H1 (cell line): ENCODE measurements at regions not wholly inside any gene's neighbourhood (a gene's known extent, or its start where the extent isn't known, plus 50 kb on each side); places are given as distances from the start of the nearest gene placed in this dataset.

ENCODE experiments used
- CTCF ChIA-PET: fragments of 300-600 bp; sonication (Branson Sonifier 250); formaldehyde crosslinking; loops from one replicate; lab custom pipeline; 2021; ENCODE audit not compliant: partially characterized antibody; lab: Charles Lee
- POLR2A ChIA-PET: fragments of 300-600 bp; sonication (Branson Sonifier 250); formaldehyde crosslinking; loops from one replicate; lab custom pipeline; 2021; ENCODE audit warnings: inconsistent platforms; ENCODE audit not compliant: partially characterized antibody; lab: Charles Lee
- DNase-seq, 2 experiments: peaks; one replicate each; pipeline versions ENCODE4 v3.0.0 to v3.0.0-alpha.2; 2010 to 2022; ENCODE audit warnings: low spot score in 2 of 2, low read depth in 1 of 2, mixed read lengths in 1 of 2
- FAIRE-seq: peaks from 2 replicates; lab custom pipeline; 2011; peaks lifted over from hg19 to GRCh38; lab: Jason Lieb, UNC
- H2AFZ ChIP-seq: 2 replicates; pipeline ENCODE4 v1.8.1; 2012; ENCODE audit warnings: low read length, inconsistent platforms
- H2AK5ac ChIP-seq: 2 replicates; pipeline ENCODE4 v1.6.1; 2013; ENCODE audit warnings: low read depth, low read length
- H2BK120ac ChIP-seq: replicated peaks from 2 replicates; pipeline ENCODE3; 2013; ENCODE audit warnings: low read depth, low read length, inconsistent platforms
- H2BK12ac ChIP-seq: 2 replicates; pipeline ENCODE4 v1.6.1; 2013; ENCODE audit warnings: low read depth, low read length
- H2BK15ac ChIP-seq: 2 replicates; pipeline ENCODE4 v1.6.1; 2013; ENCODE audit warnings: low read length
- H2BK20ac ChIP-seq: 2 replicates; pipeline ENCODE4 v1.6.1; 2013; ENCODE audit warnings: low read length
- H2BK5ac ChIP-seq: 2 replicates; pipeline ENCODE4 v1.6.1; 2013; ENCODE audit warnings: low read depth, low read length
- H3K14ac ChIP-seq: 2 replicates; pipeline ENCODE4 v1.6.1; 2013; ENCODE audit warnings: inconsistent platforms; ENCODE audit not compliant: insufficient read length
- H3K18ac ChIP-seq: 2 replicates; pipeline ENCODE4 v1.6.1; 2013; ENCODE audit warnings: low read length; ENCODE audit errors: extremely low read depth
- H3K23ac ChIP-seq: 2 replicates; pipeline ENCODE4 v1.6.1; 2013; ENCODE audit warnings: inconsistent platforms; ENCODE audit not compliant: insufficient read length
- H3K23me2 ChIP-seq: 2 replicates; pipeline ENCODE4 v1.6.1; 2013; ENCODE audit warnings: low read depth, low read length
- H3K27ac ChIP-seq: 2 replicates; pipeline ENCODE4 v1.6.1; 2011; ENCODE audit warnings: low read depth, low read length, inconsistent platforms
- H3K27me3 ChIP-seq, 4 experiments: replicated peaks in 1 of 4; 1 replicate in 1 of 4; 2 replicates in 3 of 4; pipeline versions ENCODE4 v1.6.1 to v1.8.1; 2011 to 2013; ENCODE audit warnings: low read length in 3 of 4, mild to moderate bottlenecking in 3 of 4, inconsistent platforms in 2 of 4, mixed read lengths in 2 of 4, moderate library complexity in 1 of 4; ENCODE audit not compliant: control insufficient read depth in 3 of 4, insufficient read depth in 3 of 4; ENCODE audit errors: extremely low read depth in 1 of 4
- H3K36me3 ChIP-seq, 4 experiments: 2 replicates each; pipeline versions ENCODE4 v1.6.1 to v1.8.1; 2011 to 2013; ENCODE audit warnings: mild to moderate bottlenecking in 4 of 4, low read length in 3 of 4, moderate library complexity in 2 of 4, control low read depth in 1 of 4, inconsistent platforms in 1 of 4; ENCODE audit not compliant: insufficient read depth in 4 of 4, control insufficient read depth in 2 of 4
- H3K4ac ChIP-seq: replicated peaks from 2 replicates; pipeline ENCODE3; 2013; ENCODE audit warnings: low read length, low read depth, mixed read lengths, inconsistent platforms; ENCODE audit not compliant: insufficient read length
- H3K4me1 ChIP-seq, 4 experiments: replicated peaks in 1 of 4; 1 replicate in 1 of 4; 2 replicates in 3 of 4; pipeline versions ENCODE4 v1.6.1 to v1.8.1; 2011 to 2013; ENCODE audit warnings: low read length in 3 of 4, inconsistent platforms in 2 of 4, mixed read lengths in 1 of 4; ENCODE audit not compliant: insufficient read depth in 4 of 4, control insufficient read depth in 3 of 4
- H3K4me2 ChIP-seq, 2 experiments: 2 replicates each; pipeline versions ENCODE4 v1.6.1 to v1.8.1; 2011 to 2013; ENCODE audit warnings: low read depth in 2 of 2, low read length in 2 of 2, control low read depth in 1 of 2, inconsistent platforms in 1 of 2, mild to moderate bottlenecking in 1 of 2; ENCODE audit not compliant: insufficient read depth in 1 of 2
- H3K4me3 ChIP-seq, 4 experiments: fragments of 200-600, 300-600 bp in 1 of 4; sonication (generic), shearing (Covaris generic), sonication (Bioruptor Twin) in 1 of 4; 2 replicates each; pipeline versions ENCODE4 v1.5.1 to v1.8.1; 2011 to 2016; ENCODE audit warnings: low read length in 4 of 4, low read depth in 3 of 4, control low read depth in 2 of 4, inconsistent platforms in 2 of 4, mild to moderate bottlenecking in 2 of 4, mixed read lengths in 1 of 4, moderate library complexity in 1 of 4; ENCODE audit not compliant: insufficient read depth in 2 of 4; ENCODE audit errors: extremely low read depth in 1 of 4
- H3K56ac ChIP-seq: replicated peaks from 2 replicates; pipeline ENCODE3; 2013; ENCODE audit warnings: low read depth, mild to moderate bottlenecking, mixed read lengths, low read length, inconsistent platforms; ENCODE audit not compliant: insufficient read length
- H3K79me1 ChIP-seq: 2 replicates; pipeline ENCODE4 v1.6.1; 2013; ENCODE audit warnings: low read depth, low read length, control low read depth
- H3K79me2 ChIP-seq, 2 experiments: 2 replicates each; pipeline versions ENCODE4 v1.6.1 to v1.8.1; 2012 to 2013; ENCODE audit warnings: low read length in 2 of 2, mild to moderate bottlenecking in 2 of 2, inconsistent platforms in 1 of 2; ENCODE audit not compliant: insufficient read depth in 2 of 2, control insufficient read depth in 1 of 2
- H3K9ac ChIP-seq, 4 experiments: replicated peaks in 1 of 4; 1 replicate in 1 of 4; 2 replicates in 3 of 4; pipeline versions ENCODE4 v1.6.1 to v1.8.1; 2011 to 2013; ENCODE audit warnings: low read depth in 3 of 4, low read length in 3 of 4, control low read depth in 2 of 4, mild to moderate bottlenecking in 2 of 4, moderate library complexity in 2 of 4, inconsistent platforms in 1 of 4; ENCODE audit errors: extremely low read depth in 1 of 4
- H3K9me3 ChIP-seq, 2 experiments: 2 replicates each; pipeline versions ENCODE4 v1.6.1 to v1.8.1; 2012 to 2013; ENCODE audit warnings: mild to moderate bottlenecking in 2 of 2, moderate library complexity in 2 of 2, control low read depth in 1 of 2, inconsistent platforms in 1 of 2, low read depth in 1 of 2, low read length in 1 of 2, mixed read lengths in 1 of 2; ENCODE audit not compliant: insufficient read depth in 2 of 2
- H4K20me1 ChIP-seq, 2 experiments: replicated peaks in 1 of 2; 2 replicates each; pipeline versions ENCODE3 to v1.8.1; 2011 to 2013; ENCODE audit warnings: inconsistent platforms in 2 of 2, low read length in 2 of 2, mild to moderate bottlenecking in 1 of 2; ENCODE audit not compliant: insufficient read depth in 2 of 2, control insufficient read depth in 1 of 2
- H4K5ac ChIP-seq: 2 replicates; pipeline ENCODE4 v1.6.1; 2013; ENCODE audit warnings: low read length, low read depth, mixed read lengths, inconsistent platforms; ENCODE audit not compliant: insufficient read length
- H4K8ac ChIP-seq: 2 replicates; pipeline ENCODE4 v1.8.0; 2013; ENCODE audit warnings: mild to moderate bottlenecking, moderate library complexity, low read length, inconsistent platforms; ENCODE audit not compliant: insufficient read depth; ENCODE audit errors: extremely low read depth
- H4K91ac ChIP-seq: replicated peaks from 2 replicates; pipeline ENCODE3; 2013; ENCODE audit warnings: low read length, mixed read lengths, inconsistent platforms; ENCODE audit not compliant: insufficient read length
- JUND ChIP-seq: IDR thresholded peaks from 2 replicates; pipeline ENCODE4 v1.6.1; 2011; ENCODE audit warnings: mild to moderate bottlenecking, improper control_type of control experiment, low read length
- SIN3A ChIP-seq, 2 experiments: IDR thresholded peaks in 1 of 2; conservative IDR thresholded peaks in 1 of 2; 2 replicates each; pipeline ENCODE4 v1.6.1; 2011 to 2012; ENCODE audit warnings: low read length in 2 of 2, improper control_type of control experiment in 1 of 2, low read depth in 1 of 2, mild to moderate bottlenecking in 1 of 2
- WGBS, 2 experiments: shearing (Covaris generic) in 1 of 2; methylation state at CpG; one replicate each; pipeline versions ENCODE4 v1.1.6 to v1.1.7; 2013 to 2015; ENCODE audit warnings: low lambda C conversion rate in 2 of 2, mixed read lengths in 2 of 2, inconsistent platforms in 1 of 2, low coverage in 1 of 2, missing lambda C conversion rate in 1 of 2; ENCODE audit not compliant: insufficient replicate concordance in 2 of 2, insufficient coverage in 1 of 2, insufficient read length in 1 of 2; ENCODE audit errors: extremely low coverage in 1 of 2, missing lambda C conversion rate in 1 of 2; 5-methylcytosine and 5-hydroxymethylcytosine counted together

DNA sequence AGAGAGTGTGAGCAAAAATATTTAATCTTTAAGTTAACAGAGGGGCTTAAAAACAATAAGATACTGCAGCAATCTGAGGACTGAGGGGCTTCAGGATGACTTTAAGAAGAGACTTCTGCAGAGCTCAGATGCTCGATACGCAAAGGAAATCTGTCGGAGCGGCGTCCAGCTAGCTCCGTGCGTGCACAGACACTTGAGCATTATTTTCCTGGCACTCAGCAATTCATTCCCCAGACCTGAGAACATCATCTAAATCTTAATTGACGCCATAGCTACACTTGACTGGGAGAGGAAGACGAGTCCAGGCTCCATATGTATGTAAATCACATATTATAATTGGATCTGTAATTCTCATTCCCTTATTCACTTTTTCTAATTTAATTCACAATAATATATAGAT lies 228.2 kb downstream of the SOD2 start:
- Histone ChIP-seq H3K23ac (no peak overlapping the region), H3K14ac (no peak overlapping the region), H3K79me1 (no peaks in the 10 kb centered on the region), H3K4me1 (no peaks in the 10 kb centered on the region), H3K23me2 (no peaks in the 10 kb centered on the region), H2BK15ac (no peak overlapping the region), H3K18ac (no peak overlapping the region), H2BK12ac (no peak overlapping the region), H2BK5ac (no peak overlapping the region), H4K8ac (no peak overlapping the region), H3K9ac (no peak overlapping the region), H4K91ac (no peak overlapping the region), H3K27ac (no peak overlapping the region), H3K56ac (no peak overlapping the region), H3K4me2 (no peak overlapping the region), H4K5ac (no peak overlapping the region), H2AK5ac (no peak overlapping the region), H3K9me3 (peaks cover 56 to 57% of the 10 kb centered on the region in 2 experiments), H3K4ac (no peak overlapping the region), H3K79me2 (no peaks in the 10 kb centered on the region), H4K20me1 (no peaks in the 10 kb centered on the region), H2BK20ac (no peak overlapping the region), H3K4me3 (no peak overlapping the region), H2AFZ (no peak overlapping the region), H2BK120ac (no peak overlapping the region), H3K27me3 (no peaks in the 10 kb centered on the region), H3K36me3 (no peaks in the 10 kb centered on the region)
- POLR2A ChIA-PET, result no interaction called here
- CTCF ChIA-PET, result no interaction called here
- 79% methylated on average over 9 of the region's 9 CpGs; no CpG with 5 or more reads in 1 of the 2 experiments for WGBS, 2 experiments
- no peak for FAIRE-seq
- no peak for DNase-seq
- TF ChIP-seq JUND (no peak), SIN3A (conservative IDR thresholded peaks at IDR 0.05 in 1 of 2, IDR thresholded peaks at IDR 0.05 in 1 of 2; ENCODE audit: low read depth in 1 of 2, low read length in 2 of 2) (no peak)
